GM21717 (cell line): ENCODE measurements at regions not wholly inside any gene's neighbourhood (a gene's known extent, or its start where the extent isn't known, plus 50 kb on each side); places are given as distances from the start of the nearest gene placed in this dataset.
"Not testable (repeated sequence)": the region's sequence is repeated elsewhere in the genome, so short reads cannot be mapped to it uniquely, and the experiment has no call there.

ENCODE experiments used
- ATAC-seq: cut with Tn5 transposase; IDR thresholded peaks from one replicate; pipeline ENCODE4 v1.9.1; 2021; ENCODE audit warnings: mild to moderate bottlenecking, moderate library complexity; ENCODE audit not compliant: unreplicated experiment

DNA sequence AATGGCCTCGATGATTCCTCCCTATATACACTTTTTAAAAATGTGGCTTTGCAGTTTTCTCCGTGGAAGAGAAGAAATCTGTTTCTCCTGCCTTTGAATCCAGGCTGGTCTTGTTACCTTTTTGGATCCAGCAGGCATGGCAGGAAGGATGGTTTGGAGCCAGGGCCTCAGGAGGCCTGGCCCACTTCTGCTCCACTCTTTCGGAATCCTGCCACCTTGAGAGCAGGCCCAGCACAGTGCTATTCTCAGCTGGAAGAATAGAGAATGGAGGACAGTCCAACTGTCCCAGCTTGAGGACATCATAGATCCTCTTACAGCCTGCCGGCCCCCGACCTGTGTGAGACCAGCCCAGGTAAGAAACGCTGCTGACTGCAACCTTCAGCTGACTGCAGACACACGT, 421.5 kb downstream of the FUT8 start:
- no peak for ATAC-seq

DNA sequence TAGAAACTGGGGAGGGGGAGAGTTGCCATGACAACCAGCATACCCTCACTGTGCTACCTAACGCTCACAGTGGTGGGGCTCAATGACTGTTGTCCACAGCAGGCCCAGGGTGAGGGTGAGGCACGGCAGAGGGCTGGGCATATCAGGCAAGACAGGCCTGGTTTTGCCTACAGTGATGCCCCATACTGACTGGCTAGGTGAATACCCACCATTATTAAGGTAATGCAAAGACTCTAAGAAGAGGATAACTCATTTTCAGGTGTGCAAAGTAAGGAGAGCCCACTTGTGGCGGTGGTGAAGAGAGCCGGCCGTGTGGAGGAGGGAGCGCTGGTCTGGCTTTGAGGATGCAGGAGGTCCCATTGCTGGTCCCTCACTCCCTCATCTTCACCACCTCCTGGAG, 422.3 kb downstream of the FUT8 start:
- no peak for ATAC-seq

DNA sequence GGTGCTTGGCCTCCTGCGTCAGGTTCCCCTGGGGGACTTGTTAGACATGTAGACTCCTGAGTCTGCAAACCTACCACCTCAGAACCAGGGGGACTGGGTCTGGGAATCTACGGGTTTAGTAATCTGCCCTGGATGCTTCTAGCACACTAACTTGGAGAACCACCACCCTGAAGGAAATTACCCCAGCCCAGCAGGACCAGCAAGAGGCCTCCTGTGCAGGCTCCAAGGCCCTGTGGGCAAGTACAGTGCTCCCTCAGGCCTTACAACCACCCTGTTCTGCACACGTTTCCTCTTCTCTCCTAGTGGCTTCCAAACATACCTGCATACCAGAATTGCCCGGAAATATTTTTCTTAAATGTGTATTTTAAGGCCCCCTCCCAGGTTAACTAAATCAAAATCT, 423.0 kb downstream of the FUT8 start:
- ATAC-seq = no peak

DNA sequence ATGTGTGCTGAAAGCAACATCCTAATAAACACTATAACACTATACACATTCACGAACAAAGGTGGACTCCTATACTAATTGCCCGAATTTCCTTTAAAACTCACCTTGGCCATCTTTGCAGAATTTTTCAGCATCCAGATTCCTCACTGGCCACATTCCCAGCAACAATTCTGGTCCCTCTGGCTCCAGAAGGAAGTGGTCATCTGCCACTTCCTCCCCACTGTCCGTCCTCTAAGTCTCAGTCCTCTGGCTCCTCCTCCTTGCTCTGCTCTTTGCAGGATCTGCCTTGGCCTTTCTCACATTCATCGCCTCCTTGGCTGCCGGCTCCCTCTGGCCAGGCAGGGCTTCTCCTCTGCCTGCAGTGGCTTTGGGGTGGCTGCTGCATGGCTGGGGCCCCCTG, 426.0 kb downstream of the FUT8 start:
- ATAC-seq = no peak

DNA sequence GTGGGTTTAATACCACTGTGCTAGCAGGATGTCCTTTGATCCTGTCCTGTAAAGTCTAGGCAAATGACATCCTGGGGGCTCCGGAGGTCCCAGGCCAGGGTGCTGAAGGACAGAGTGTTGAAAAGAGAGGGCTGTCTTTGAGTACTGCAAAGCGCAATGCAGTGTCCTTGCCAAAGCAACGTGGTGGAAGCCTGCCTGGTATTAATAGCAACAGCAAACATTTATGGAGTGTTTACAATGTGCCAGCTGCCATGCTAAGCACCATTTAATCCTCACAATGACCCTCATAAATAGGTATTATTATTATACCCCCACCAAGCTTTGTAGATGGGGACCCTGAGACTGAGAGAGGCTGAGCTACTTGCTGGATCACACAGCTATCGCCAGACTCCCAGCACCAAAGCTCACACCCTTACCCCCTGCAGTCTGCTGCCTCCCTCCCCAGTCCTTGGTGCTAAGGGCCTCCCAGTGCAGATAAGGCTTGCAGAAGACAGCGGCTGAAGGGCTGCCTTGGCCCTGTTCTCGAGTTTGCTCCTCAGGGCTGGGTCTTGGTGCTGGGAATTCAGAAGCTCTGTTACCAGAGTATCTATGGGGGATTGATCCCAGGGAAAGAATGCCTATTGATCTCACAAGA, 427.7 kb downstream of the FUT8 start:
- no peak for ATAC-seq

DNA sequence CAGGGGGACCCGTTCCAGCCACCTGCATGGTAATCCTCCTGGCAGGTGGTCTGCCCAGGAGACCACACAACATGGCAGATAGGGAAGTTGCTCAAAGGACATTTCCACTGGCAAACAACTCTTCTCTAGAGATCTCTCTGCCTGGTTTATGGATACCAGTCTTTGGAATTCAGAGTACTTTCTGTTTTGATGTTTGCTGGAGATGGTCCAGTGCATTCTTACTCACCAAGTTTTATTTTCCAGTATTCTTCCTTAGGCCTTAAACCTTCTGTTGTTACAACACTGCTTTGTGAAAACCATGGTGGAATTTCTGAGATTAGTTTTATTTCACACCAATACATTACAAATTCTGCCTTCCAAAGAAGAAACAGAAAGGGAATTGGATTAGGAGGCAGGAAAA, 428.3 kb downstream of the FUT8 start:
- no peak for ATAC-seq

DNA sequence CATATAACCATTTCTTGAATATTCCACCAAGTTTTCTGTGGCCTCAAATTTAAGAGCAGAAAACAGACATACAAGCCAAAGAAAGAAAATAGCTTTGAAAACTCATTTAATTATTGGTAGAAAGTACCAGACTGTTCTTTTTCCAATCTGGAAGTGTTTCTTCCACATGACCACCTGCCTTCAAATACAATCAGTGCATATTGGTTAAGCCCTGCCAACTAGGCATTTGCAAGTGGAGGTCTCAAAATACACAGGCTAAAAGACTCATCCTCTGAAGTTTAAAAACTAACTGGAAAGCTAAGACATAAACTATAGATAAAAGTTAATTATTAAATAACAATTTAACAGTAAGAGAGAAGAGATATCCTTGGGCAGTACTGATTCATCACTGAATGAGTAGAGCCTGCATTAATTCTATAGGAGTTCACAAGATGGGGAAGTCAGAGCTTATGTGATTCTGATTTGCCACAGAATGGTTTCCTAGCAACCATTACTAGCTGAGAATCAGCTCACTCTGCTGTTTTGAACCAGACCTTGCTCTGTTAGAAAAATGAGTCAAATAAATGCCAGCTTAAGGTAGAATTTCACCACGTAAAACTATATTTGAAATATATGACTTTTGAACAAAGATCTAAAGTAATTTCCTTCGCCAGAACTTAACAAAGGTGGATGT, 433.8 kb downstream of the FUT8 start:
- ATAC-seq = no peak

DNA sequence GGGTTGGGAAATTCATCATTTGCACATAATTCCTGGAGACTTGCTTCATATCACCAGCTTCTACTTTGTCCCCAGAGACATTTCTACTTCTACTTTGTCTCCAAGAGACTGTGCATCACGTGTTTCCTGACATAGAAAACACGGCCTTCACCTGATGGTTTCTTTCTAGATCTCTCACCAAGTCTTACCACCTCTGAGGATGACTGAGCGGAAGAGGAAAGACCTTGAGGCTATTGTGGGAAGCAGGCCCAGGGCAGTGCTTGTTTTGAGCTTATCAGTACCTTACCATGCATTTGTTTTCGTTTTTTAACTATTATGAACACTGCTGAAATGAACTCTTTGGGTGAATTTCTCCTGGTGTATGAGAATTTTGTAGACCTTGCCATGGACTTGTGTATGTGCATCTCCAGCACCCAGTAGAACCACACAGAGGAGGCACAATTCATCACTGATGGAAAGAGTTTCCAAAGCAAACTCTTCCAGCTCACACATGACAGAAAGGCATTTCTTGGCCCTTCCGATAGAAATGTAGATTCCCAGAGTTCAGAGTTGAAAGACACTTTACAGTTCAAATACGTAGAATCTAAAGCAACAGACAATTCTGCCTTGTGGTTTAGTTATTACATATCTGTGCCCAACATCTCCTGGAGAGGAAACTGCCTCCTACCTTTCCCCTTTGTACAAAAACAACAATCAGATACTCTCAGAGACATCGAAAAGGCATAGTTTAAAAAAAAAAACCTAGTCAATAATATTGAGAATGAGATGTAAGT, 434.7 kb downstream of the FUT8 start:
- no peak for ATAC-seq

DNA sequence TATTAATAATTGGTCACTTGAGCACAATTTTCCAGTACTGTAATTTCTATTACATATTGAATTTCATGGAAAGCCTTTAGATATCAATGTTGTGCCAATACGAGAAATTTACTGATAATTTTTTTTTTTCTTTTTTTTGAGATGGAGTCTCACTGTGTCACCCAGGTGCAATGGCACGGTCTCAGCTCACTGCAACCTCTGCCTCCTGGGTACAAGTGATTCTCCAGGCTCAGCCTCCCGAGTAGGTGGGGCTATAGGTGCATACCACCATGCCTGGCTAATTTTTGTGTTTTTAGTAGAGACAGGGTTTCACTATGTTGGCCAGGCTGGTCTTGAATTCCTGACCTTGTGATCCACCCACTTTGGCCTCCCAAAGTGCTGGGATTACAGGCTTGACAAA, 435.4 kb downstream of the FUT8 start:
- ATAC-seq = not testable (repeated sequence)

DNA sequence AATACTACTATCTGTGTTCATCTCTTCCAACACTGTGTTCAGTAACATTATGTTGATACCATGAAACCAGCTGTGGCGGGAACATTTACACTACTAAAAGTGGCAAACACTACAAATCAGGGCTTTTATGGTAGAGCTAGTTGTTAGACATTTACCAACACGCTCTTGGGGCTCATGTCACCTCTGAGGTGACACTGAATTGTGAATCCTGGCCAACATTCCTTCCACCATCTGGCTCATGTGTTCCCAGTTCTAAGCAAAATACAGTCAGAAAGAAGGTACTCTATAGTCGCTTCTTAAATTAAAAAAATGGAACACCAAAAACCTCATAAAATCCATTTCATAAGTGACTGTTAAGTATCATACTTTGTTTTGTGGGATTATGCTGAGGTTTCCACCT, 436.6 kb downstream of the FUT8 start:
- no peak for ATAC-seq

DNA sequence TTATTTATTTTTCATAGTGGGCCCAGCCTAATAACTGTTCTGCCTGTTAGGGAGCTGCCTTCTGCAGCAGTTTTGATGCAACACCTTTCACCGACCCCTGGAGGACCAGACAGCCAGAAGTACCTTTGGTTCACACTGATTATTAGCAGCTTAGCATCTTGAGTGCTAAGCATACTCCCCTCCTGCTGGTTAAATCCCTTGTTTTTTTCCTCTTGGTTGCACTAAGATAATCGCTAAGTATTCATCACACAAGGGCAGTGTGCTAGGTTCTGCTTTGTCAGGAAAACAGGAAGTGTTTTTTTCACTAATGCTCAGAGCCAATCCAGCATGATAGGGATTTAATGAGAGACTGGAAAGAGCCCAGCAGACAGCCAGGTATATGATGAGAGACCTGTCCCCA, 437.0 kb downstream of the FUT8 start:
- no peak for ATAC-seq

DNA sequence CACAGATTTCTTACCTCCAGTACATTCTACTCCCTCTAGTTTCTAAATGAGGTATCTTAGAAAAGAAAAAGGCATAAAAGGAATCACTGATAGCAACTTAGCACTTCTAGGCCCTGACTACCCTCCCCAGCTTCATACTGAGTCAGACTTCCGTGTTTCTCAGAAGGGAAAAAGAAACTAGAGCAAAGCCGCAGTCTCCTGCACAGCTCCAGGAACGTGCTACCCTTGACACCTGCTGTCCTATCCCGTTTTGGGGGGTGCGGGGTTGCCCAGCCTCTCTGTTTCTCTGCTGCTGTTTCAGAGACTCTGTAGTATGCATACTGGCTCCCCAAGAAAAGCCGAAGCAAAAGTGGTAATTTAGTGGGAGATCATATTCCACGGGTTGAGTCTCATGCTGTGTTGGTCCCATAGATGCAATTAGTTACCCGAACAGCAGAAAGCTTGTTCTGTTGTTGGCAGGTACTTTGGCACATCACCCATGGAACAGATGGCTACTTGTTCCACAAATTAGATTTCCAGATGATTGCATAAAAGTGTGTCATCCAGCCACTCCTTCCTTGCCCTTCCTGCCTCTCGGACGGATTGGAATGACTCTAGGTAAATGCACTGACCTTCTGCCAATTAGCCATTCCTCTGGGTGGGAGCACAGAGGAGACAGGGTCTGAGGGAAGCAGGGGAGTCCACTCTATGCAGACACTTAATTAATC, 438.1 kb downstream of the FUT8 start:
- ATAC-seq = no peak

DNA sequence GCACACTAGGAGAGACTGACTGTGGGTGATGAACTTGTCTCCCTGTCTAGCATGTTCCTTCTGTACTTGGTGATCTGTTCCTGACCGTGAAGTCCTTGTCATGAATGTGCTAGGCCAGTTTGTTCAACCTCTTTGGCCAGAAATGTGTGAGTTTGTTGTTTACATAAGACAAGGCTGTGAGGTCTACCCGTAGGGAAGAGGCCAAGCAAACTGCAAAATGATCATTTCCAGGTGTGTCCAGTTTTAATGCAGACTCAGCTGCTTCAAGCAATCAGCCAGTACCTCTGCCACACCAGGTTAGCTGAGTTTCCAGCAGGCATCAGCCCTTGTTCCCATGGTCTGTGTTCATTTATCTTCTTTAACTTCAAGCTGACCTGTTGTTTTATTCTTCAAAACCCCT, 440.2 kb downstream of the FUT8 start:
- no peak for ATAC-seq

DNA sequence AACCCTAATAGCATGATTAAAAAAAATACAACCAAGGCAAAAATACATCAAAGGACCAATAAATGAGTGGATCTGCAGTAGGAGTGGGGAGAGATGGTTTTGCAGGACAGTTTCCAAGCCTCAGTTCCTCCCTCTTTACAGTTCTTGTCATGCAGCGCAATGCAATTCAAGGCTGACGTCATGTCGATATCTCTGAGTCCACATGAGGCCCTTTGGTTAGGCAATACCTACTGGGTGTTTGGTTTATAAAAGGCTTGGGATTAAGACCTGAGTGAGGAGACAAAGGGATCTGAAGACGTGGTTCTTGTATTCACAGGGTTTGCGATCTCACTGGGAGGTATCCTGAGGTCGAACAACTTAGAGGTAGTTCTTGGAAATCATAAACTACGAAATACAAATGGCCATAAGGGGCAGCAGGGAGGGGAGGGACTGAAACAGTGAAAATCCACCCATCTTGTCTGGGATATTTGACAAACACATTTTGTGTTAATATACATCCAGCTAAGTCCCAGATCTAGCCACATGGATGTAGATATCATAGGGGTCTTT, 441.0 kb downstream of the FUT8 start:
- no peak for ATAC-seq

DNA sequence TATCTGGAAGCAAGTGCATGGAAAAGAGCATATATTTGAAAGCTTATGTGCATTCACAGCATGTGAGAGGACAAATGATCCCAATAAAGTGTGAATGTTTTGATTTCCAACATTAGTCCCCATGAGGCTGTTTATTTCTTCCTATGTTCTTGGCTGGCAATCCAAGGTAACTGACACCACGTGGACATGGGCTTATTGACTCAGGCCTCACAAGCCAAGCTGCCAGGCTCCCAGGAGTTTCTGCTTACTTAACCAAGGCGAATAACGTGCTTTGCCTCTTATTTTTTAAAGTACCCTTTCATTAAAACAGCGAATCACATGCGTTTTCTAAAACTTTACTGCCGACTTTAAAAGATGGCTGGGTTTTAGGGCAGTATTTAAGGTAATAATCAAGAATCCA, 441.7 kb downstream of the FUT8 start:
- ATAC-seq = no peak

DNA sequence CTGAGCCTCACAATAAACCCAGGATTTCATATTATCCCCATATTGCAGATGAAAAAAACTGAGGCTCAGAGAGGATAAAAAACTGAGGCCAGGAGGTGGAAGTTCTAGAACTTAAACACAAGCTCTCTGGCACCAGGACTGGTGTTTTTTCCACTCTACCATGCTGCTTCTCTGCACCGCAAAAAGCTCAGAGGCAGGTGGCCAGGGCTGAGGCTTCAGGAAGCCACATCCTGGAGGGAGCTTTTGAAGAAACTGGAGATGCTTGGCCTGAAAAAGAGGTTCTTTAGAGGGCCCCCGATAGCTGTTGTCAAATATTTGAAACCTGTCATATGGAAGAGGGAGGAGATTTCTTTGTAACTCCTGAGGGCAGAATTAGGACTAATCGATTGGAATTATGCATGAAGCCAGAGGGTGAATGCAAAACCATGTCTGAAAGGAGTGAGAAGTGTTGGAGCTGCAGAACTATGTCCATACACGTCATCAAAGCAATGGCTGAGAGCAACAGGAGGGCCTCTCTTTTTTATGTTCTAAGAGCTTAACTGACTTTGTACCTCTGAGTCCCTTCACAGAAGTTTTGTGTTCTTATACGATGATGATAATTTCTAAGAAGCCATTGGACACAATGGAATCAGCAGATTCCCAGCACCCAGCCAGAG, 448.6 kb downstream of the FUT8 start:
- ATAC-seq = no peak

DNA sequence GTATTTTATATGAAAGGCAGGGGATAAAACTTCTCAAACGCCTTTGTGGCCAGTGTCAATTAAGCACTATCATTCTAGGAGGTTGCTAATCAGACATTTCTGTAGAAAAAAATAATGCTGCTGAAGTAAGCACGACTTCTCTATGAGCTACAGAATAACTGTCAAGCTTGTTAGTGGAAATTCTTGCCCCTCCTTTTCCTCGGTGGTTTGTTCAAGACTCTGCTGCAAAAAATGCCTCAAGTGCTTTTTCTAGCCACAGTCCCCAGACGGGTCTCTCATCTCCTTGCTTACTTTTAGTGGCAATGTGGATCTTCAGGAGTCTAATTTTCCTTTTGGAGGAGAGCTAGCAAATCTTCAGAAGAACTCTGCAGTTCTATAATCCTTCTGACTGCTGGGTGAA, 452.0 kb downstream of the FUT8 start:
- no peak for ATAC-seq

DNA sequence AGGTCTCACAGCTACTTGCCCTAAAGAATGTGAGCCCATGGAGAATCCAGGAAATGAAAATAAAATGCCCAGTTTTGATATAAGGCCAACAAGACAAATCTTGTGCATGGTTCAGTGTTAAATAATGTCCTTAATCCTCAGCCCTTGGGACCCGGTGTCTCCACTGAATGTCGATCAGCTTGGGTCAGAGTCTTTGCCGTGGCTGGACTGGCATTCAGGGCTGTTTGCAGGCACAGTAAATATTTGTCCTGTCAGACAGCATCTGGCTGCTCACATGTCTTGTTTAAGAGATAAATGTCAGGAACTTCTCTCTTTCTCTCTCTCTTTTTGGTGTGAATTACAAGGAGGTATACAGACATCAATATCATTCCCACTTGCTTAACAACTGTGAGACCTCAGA, 452.5 kb downstream of the FUT8 start:
- no peak for ATAC-seq

DNA sequence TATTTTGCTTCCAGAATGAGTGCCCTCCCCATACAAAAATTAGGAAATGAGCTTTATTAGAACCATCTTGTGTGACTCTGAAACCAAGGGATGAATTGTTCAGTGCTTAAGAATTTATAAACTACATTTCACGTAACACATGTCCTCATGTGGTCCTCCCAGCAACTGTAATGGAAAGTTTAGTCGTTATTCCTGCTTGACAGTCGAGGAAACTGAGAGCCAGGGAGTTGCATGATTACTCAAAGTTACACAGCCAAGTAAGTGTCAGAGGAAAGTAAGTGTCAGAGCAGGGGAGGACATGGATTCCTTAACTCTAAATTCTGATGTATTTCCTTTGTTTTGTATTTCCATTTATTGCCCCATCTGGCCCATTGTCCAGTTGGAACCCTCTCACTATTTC, 453.9 kb downstream of the FUT8 start:
- ATAC-seq = no peak

DNA sequence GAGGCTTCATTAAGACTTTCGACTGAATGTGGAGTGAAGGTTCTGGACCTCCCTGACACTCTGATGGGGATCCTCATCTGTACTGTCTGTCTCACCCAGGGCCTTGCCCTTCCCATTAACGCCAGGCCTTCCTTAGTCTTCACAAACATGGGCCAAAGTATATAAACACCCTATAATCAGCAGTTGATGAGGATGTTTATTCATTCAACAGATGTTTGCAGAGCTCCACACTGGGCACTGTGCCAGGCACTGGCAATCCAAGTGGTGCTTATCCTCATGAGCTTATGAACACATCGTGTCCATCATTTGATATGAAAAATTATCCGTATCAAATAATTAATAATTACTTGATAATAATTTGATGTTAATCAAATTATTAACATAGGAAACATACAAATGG, 454.4 kb downstream of the FUT8 start:
- no peak for ATAC-seq

DNA sequence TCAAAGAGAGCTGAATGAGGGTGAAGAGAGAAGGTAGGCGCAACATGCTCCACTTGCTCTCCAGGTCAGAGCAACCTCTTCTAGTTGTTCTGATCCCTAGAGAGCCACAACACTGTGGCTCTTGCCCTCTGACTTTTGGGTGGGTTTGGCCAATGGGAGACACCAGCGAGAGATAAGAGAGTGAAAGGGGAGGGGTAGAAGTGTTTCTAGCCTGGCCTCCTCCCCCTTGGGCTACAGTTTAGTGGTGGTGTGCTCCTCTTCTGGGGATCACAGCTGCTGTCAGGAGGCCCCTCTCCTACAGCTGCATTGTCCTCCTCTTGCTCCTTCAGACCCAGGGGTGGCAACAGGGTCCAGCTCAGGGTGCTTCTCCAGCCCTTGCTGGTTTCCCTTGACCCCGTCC, 454.8 kb downstream of the FUT8 start:
- no peak for ATAC-seq
